Kidney epithelial cell (primary cell): ENCODE measurements at regions not wholly inside any gene's neighbourhood (a gene's known extent, or its start where the extent isn't known, plus 50 kb on each side); places are given as distances from the start of the nearest gene placed in this dataset.
A peak's percentile ranks its signal among the peaks of the same experiment; 100 is the strongest.

Experiments used
- DNase-seq: peaks from one replicate; pipeline ENCODE4 v3.0.0-alpha.2; 2010; ENCODE audit warnings: low read depth
- H3K27me3 ChIP-seq: 2 replicates; pipeline ENCODE4 v1.6.0; 2011; ENCODE audit warnings: low read length; ENCODE audit not compliant: control insufficient read depth, insufficient read depth
- H3K36me3 ChIP-seq: 2 replicates; pipeline ENCODE4 v1.5.1; 2011; ENCODE audit warnings: low read length; ENCODE audit not compliant: control insufficient read depth, insufficient read depth
- H3K4me3 ChIP-seq: 2 replicates; pipeline ENCODE4 v1.5.1; 2011; ENCODE audit warnings: low read depth, mild to moderate bottlenecking, control low read depth, low read length
- CTCF ChIP-seq: IDR thresholded peaks from 2 replicates; pipeline ENCODE4 v1.5.1; 2011; ENCODE audit warnings: mild to moderate bottlenecking, moderate library complexity, low read length, control low read depth, inconsistent platforms; ENCODE audit not compliant: insufficient read depth, poor library complexity, severe bottlenecking

- peaks cover 17% of the 10 kb centered on the region for H3K27me3 ChIP-seq
- H3K4me3 ChIP-seq, result no peak overlapping the region
- no peaks in the 10 kb centered on the region for H3K36me3 ChIP-seq
- no peak for TF ChIP-seq CTCF
- DNase-seq, result peak; percentile 29
Observed at GRCh38 chr6:41430875-41431274, 95.5 kb downstream of the NCR2 start.

- Histone ChIP-seq H3K27me3 (peaks cover 7% of the 10 kb centered on the region), H3K4me3 (no peak overlapping the region), H3K36me3 (no peaks in the 10 kb centered on the region)
- no peak for DNase-seq
- TF ChIP-seq CTCF, result no peak
Observed at GRCh38 chr6:41432280-41432679, 96.9 kb downstream of the NCR2 start.

GRCh38 chr6:41434803-41435481 is 99.5 kb downstream of the NCR2 start:
- no peak for TF ChIP-seq CTCF
- Histone ChIP-seq H3K4me3 (no peak overlapping the region), H3K36me3 (no peaks in the 10 kb centered on the region)

GRCh38 chr6:41437604-41438003 is 102.2 kb downstream of the NCR2 start:
- Histone ChIP-seq H3K4me3 (no peak overlapping the region), H3K36me3 (no peaks in the 10 kb centered on the region), H3K27me3 (peaks cover 4% of the 10 kb centered on the region)
- DNase-seq, result no peak
- TF ChIP-seq CTCF, result no peak

More at GRCh38 chr6:41434803-41435481, 99.5 kb downstream of the NCR2 start:
- no peak for DNase-seq
- peaks cover 2% of the 10 kb centered on the region for H3K27me3 ChIP-seq

GRCh38 chr6:41438746-41439145 is 103.3 kb downstream of the NCR2 start:
- TF ChIP-seq CTCF, result no peak
- H3K4me3 ChIP-seq, result no peak overlapping the region
- no peaks in the 10 kb centered on the region for H3K36me3 ChIP-seq
- no peak for DNase-seq
- peaks cover 8% of the 10 kb centered on the region for H3K27me3 ChIP-seq

GRCh38 chr6:41439524-41440418 is 104.4 kb downstream of the NCR2 start:
- Histone ChIP-seq H3K4me3 (no peak overlapping the region), H3K36me3 (no peaks in the 10 kb centered on the region), H3K27me3 (peaks cover 9% of the 10 kb centered on the region)
- TF ChIP-seq CTCF, result no peak
- DNase-seq, result no peak
